HG02840 (cell line): ENCODE measurements at regions not wholly inside any gene's neighbourhood (a gene's known extent, or its start where the extent isn't known, plus 50 kb on each side); places are given as distances from the start of the nearest gene placed in this dataset.

Source experiments
- ATAC-seq: cut with Tn5 transposase; IDR thresholded peaks from one replicate; pipeline ENCODE4 v1.9.1; 2021; ENCODE audit warnings: mild to moderate bottlenecking, moderate library complexity, moderate number of reproducible peaks; ENCODE audit not compliant: unreplicated experiment, low FRiP score

DNA sequence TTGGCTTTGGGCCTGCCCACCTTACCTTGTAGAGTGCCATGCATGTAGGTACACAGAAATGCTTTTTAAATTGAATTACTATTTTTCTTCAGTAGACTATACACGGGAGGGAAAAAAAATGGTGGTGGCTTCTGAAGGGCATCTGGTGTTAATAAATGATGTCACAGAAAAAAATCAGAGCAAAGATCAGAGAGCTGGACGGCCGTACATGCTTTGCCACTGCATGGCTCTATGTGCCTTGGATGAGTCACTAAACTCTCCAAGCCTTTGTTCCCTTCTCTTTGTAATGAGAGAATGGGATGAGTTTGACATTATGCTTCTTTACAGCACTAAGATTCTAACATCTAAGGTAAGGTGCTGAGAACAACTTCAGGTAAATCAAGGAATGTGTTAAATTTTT, 376.4 kb upstream of the DDHD1 start:
- no peak for ATAC-seq

GRCh38 chr14:53528185-53528671, 375.1 kb upstream of the DDHD1 start:
- ATAC-seq: no peak

DNA sequence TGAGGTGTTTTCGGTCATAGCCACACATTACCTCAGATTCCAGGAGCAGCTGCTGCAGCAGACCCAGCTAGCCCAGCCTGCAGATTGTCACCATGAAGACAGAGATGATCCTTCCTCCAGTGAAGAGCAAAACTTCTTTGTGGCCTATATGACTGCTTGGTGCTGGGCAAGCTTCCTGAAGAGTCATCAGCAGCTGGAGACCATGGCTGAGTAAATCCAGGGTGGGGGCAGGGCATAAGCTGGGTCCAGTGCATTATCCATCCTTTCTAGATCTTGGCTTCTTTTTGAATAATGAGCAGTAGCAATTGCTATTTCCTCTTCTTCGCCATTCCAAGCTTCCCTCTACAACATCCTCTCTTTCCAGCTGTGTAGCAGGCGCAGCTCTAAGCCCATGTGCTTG, 373.1 kb upstream of the DDHD1 start:
- no peak for ATAC-seq

- no peak for ATAC-seq
Observed at GRCh38 chr14:53525608-53526007, 372.5 kb upstream of the DDHD1 start.

DNA sequence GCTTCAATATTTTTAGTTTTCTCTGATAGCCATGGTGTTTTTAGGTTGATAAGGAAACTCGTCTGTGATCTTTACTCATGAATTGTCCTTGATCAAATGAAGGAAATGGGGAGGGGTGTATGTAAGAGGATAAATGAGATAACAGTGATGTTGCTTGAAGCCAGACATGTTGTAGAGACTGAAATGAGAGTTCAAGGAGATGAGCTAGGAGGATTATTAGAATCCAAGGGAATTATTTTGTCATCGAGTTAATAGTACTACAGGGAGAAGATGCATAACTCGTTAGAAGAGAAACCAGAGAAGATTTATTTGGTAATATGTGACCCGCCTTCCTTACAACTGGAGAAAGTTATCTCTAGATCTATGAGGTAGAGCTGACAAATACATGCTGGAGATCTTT, 371.3 kb upstream of the DDHD1 start:
- ATAC-seq: no peak

GRCh38 chr14:53523226-53523625, 370.1 kb upstream of the DDHD1 start:
- ATAC-seq: no peak

DNA sequence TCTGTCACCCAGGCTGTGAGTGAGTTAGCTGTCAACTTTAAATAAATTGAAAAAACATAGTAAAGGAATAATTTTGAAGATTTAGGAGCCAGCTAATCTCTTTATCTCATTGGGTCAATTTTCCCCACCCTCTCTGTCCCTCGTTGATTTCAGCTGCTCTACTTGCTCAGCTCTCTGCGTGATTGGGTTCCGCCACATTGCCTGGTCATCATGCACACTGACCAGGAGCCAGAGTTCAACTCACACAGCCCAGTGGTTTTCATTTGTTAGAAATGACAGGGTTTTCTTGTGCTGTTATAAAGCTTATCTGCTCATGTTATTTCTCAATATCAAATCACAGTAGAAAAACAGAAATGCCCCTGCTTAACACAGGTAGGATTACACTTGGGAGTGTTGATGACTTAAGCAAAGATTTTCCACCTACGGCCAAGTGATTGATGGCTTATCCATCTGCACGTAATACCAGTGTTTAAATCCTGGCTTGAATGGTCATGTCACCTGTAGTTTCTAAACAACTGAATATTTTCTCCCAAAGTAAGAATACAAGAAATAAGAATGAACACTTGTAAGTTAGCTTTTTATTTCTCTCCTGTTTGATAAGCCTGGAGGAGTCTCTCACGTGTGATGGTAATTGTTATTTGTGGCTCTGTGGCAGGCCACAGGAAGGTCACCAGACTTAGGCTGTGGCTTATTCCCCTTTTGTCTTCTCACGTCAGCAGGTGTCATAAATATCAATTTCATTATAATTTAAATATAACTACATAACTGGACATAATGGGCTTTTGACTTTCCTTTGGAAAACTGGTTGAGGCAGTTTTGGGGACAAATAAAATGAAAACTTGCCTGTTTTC, 367.2 kb upstream of the DDHD1 start:
- no peak for ATAC-seq

DNA sequence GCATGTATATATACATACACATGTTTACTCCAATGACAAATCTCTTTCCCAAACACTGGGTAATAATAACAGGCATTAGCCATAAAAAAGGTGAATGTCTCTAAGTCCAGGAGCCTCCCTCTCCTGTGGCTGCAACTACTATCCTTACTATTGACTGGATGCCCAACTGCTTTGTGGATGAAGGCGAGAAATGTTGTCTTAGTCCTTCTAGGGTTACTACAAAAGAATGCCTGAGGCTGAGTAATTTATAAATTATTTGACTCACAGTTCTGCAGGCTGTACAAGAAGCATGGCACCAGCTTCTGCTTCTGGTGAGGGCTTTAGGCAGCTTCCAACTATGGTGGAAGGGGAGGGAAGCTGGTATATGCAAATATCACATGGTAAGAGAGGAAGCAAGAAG, 366.0 kb upstream of the DDHD1 start:
- ATAC-seq: no peak

DNA sequence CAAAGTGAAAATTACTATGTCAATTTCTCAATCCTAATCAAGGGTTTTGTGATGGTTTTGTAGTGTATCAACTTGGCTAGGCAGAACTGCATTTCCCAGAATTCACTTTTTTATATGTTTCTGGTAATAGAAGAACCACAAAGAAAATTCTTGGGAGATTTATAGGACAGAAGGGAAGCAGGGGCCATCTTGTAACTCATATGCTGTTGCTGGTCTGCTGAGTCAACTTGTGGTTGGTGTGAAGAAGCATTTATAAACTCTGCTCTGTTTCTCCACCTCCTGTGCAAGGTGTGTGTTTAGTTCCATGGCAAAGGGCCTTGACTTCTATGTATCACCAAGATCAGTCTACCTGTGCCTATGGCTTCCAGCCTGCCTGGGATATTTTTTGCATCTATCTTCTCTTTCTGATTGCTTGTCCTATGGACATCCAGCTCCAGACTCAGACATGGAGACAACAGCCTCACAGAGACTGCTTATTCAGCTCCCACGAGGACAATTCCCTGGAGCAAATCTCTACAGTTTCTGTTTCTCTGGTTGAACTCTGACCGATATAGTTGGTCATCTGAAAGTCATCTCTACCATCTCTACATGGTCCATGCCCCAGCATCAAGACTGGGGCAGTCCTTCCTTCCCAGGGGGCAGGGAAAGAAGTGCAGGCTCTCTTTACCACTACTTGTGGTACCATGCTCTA, 364.3 kb upstream of the DDHD1 start:
- no peak for ATAC-seq

GRCh38 chr14:53516261-53516774, 363.2 kb upstream of the DDHD1 start:
- no peak for ATAC-seq

- no peak for ATAC-seq
Observed at GRCh38 chr14:53515276-53515675, 362.2 kb upstream of the DDHD1 start.

DNA sequence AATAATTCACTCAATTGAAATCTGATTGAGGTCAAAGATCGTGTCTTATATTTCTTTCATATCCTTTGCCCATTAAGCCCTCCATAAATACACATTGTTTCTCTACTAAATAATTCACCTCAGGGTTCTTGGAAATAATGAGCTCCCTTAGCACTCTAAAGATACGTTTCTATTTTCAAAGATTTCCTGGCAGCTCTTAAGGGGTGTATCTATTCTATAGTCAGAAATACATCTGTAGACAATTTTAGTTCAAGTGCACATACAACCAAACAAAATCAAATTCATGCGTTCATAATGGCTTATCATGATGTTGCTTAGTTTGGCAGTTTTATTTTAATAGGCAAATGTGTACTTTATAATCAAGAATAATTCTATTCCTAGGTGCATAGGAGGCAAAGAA, 361.1 kb upstream of the DDHD1 start:
- ATAC-seq: no peak

GRCh38 chr14:53510281-53510912, 357.3 kb upstream of the DDHD1 start:
- no peak for ATAC-seq

DNA sequence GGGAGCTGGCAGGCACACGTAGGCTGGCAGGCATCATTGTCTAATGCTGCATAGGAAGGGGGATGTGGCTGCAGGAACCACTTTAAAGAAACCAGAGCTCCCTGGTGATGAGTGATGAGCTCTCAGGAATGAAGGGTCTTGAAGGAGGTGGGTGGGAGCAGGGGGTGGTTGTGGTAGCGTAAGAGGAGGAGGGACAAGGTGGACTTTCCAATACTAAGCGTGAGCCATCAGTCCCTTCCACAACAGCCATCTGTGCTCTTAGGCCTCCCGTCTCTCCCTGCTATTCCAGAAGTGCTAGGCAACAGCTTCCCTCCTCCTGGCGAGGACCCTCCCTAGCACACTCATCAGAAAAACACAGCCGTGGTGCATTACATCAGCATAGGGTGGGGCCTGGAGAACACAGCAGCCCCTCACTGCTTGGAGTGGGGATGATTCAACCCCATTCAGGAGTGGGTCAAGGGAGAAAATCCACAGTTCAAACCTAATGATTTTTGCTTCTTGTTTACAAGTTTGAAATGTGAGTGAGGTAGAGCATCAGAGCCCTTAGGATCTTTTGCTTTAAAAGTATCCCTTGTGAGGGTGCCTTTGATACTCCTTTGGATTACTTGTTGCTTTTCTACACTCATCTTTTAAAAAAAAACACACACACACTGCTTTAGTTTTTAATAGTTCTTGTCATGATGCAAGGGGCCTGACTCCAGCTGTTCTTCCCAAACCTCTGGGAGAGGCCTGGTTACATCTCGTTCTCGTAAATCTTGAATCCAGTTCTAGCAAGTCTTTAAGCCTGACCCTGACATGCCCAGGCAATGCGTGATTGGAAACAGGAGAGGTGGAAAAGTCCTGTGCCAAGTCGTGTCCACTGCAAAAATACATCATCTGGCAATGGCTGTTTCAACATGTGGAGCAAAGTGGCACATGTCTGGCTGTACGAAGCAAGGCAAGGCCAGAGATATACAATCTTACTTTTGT, 356.4 kb upstream of the DDHD1 start:
- no peak for ATAC-seq

DNA sequence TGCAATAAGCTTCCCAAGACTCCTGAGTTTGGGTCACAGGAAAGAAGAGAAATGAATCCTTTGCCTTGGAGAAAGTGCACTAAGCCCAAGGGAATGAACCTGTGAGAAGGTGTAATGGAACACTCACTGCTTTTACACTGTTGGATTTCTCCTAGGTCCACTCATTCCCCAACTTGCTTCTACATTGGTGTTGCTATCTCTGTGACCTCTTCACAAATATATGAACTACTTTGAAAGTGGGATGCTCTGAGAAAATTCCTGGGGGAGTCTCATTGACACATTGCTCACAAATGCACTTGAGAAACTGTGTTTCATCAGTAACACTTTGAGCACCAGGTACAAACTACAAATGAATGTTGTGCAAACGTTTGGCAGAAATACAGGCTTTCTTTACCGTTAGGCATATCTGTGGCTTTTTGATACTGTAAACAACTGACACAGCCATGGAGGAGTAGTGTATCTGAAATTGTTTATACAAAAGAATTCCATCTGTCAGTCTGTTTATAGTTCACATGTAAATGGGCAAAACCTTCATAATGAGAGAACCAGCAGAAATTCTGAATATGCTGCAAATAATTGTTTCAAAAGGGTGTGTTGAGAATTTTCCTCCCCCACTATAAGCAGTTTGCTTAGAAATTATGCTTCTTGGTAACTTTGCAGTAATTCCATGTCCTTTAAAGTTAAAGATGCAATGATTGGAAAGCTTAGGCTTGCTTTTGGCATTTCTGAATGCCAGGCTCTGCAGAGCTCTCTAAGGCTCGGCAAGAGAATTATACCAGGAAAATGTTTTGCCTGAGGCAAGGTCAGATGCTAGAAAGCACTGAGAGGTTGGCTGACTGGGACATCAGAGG, 348.5 kb upstream of the DDHD1 start:
- ATAC-seq: no peak

DNA sequence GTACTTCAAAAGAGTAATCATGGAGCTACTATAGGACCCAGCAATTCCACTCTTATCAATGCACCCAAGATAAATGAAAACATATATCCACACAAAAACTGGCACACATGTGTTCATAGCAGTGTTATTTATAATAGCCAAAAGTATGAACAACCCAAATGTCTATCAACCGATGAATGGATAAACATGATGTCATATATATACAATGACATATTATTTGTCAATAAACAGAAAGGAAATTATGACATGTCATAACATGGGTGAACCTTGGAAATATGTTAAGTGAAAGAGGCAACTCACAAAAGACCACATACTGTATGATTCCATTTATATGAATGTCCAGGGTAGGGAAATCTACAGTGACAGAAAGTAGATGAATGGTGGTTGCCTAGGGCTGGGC, 347.1 kb upstream of the DDHD1 start:
- ATAC-seq: no peak

DNA sequence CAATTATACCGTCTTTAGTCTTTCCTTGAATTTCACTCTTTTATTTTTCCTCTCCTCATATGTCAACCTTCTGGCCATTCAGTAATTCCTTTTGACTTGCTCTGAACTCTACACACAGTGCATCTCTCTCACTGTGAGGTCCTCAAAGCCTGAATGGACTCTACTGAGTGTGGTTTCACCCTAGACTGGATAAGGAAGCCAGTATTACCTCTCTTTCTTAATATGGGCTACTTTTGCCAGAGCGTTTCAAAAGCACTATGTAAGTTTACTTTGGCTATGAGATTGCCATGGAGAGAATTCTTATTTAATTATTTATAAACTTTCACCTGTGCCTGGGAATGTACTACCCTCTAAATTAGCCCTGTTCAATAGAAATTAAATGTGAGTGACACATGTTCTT, 343.5 kb upstream of the DDHD1 start:
- no peak for ATAC-seq

DNA sequence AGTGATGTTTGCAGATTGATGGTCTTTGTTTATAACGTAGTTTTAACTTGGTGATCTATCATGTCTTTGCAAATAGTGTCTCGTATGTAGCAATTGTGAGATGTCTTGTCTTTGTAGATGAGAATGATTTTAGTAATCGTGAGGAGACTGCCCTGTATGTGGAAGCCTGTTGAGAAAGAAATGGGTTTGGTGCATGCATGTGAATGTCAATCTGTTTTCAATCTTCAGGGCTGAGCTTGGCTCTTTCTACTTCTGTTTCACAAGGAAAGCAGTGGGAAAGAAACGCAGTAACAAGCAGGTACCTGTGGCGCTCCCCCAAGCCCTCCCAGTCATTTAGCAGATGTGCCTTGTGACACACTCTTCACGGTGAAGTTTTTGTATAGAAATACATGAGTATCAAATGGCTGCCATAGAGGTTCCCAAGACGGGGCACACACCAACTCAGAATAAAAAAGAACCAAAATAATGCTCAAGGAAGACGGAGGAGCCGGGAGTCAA, 342.8 kb upstream of the DDHD1 start:
- no peak for ATAC-seq

GRCh38 chr14:53494587-53494986, 341.5 kb upstream of the DDHD1 start:
- ATAC-seq: no peak
